ENCODE measurements at regions not wholly inside any gene's neighbourhood (a gene's known extent, or its start where the extent isn't known, plus 50 kb on each side); places are given as distances from the start of the nearest gene placed in this dataset.

- TF ChIP-seq CTCF (conservative IDR thresholded peaks at IDR 0.05; ENCODE audit: low read depth, low read length) = no peak
- no peak for TF ChIP-seq EZH2 (IDR thresholded peaks at IDR 0.05; ENCODE audit: borderline replicate concordance, low read depth, low read length, poor library complexity, severe bottlenecking)
These were observed 255.8 kb upstream of the ZFP42 start for GRCh38 chr4:187739771-187740170.

All from A673 (cell line).